ENCODE measurements at regions not wholly inside any gene's neighbourhood (a gene's known extent, or its start where the extent isn't known, plus 50 kb on each side); places are given as distances from the start of the nearest gene placed in this dataset.

- Histone ChIP-seq H3K27me3 (ENCODE audit: control insufficient read depth, insufficient read depth, low read length) (no peaks in the 10 kb centered on the region), H3K36me3 (ENCODE audit: control insufficient read depth, insufficient read depth, low read length) (no peaks in the 10 kb centered on the region), H3K4me1 (ENCODE audit: control insufficient read depth, insufficient read depth, low read length) (no peaks in the 10 kb centered on the region), H3K9me3 (ENCODE audit: control insufficient read depth, low read depth, low read length) (no peaks in the 10 kb centered on the region), H3K4me3 (ENCODE audit: low read length) (no peak overlapping the region), H3K27ac (ENCODE audit: low read length) (no peak overlapping the region)
- no CpG with 5 or more reads among the region's 2 CpGs for WGBS (ENCODE audit: insufficient coverage, low lambda C conversion rate)
- DNase-seq: no peak
Observed at GRCh38 chr5:165242646-165243045, 1737.2 kb downstream of the MAT2B start.

- no peaks in the 10 kb centered on the region for H3K9me3 ChIP-seq (ENCODE audit: control insufficient read depth, low read depth, low read length)
- DNase-seq: no peak
- no peaks in the 10 kb centered on the region for H3K27me3 ChIP-seq (ENCODE audit: control insufficient read depth, insufficient read depth, low read length)
- H3K36me3 ChIP-seq (ENCODE audit: control insufficient read depth, insufficient read depth, low read length): no peaks in the 10 kb centered on the region
- no peak overlapping the region for H3K4me3 ChIP-seq (ENCODE audit: low read length)
- no peak overlapping the region for H3K27ac ChIP-seq (ENCODE audit: low read length)
- WGBS (ENCODE audit: insufficient coverage, low lambda C conversion rate): 100% methylated on average over 1 of the region's 3 CpGs
- no peaks in the 10 kb centered on the region for H3K4me1 ChIP-seq (ENCODE audit: control insufficient read depth, insufficient read depth, low read length)
Observed at GRCh38 chr5:165244407-165244806, 1739.0 kb downstream of the MAT2B start.

DNA sequence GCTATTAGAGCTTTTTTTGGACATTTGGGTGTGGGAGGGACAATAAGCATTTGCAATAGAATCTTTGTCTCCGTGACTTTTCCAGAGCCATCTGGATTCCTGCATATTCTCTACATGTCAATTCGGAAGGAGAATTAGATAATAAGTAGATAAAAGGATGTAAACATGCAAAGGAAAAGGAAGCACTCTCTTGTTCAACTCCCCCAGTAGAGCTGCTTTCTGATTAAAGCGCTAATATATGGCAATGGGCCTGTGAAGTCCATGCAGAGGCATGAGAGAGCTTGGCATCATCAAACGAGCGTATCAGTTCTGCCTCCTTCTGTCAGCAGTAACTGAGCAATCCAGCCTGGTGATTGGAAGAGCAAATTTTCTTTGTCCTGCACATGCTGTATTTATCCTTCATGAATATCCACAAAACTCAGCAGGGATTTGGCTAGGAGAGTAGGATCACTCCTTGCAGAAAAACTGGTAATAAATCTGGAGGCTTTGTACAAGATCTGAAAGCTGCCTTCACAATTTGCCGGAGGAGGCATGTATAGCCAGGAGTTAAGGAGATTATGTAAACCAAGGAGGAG, 1752.9 kb downstream of the MAT2B start:
- peak; percentile 3 to 4 for DNase-seq
- no peak overlapping the region for H3K27ac ChIP-seq (ENCODE audit: low read length)
- no peaks in the 10 kb centered on the region for H3K36me3 ChIP-seq (ENCODE audit: control insufficient read depth, insufficient read depth, low read length)
- H3K4me3 ChIP-seq (ENCODE audit: low read length): no peak overlapping the region
- 65% methylated on average over 2 of the region's 6 CpGs for WGBS (ENCODE audit: insufficient coverage, low lambda C conversion rate)
- H3K9me3 ChIP-seq (ENCODE audit: control insufficient read depth, low read depth, low read length): no peaks in the 10 kb centered on the region
- no peaks in the 10 kb centered on the region for H3K4me1 ChIP-seq (ENCODE audit: control insufficient read depth, insufficient read depth, low read length)
- H3K27me3 ChIP-seq (ENCODE audit: control insufficient read depth, insufficient read depth, low read length): no peaks in the 10 kb centered on the region

- no peak overlapping the region for H3K4me3 ChIP-seq (ENCODE audit: low read length)
- H3K27me3 ChIP-seq (ENCODE audit: control insufficient read depth, insufficient read depth, low read length): no peaks in the 10 kb centered on the region
- no peak overlapping the region for H3K27ac ChIP-seq (ENCODE audit: low read length)
- no peaks in the 10 kb centered on the region for H3K36me3 ChIP-seq (ENCODE audit: control insufficient read depth, insufficient read depth, low read length)
- H3K9me3 ChIP-seq (ENCODE audit: control insufficient read depth, low read depth, low read length): no peaks in the 10 kb centered on the region
- DNase-seq: no peak
- no peaks in the 10 kb centered on the region for H3K4me1 ChIP-seq (ENCODE audit: control insufficient read depth, insufficient read depth, low read length)
Observed at GRCh38 chr5:165260426-165260825, 1755.0 kb downstream of the MAT2B start.

- Histone ChIP-seq H3K4me1 (ENCODE audit: control insufficient read depth, insufficient read depth, low read length) (no peaks in the 10 kb centered on the region), H3K36me3 (ENCODE audit: control insufficient read depth, insufficient read depth, low read length) (no peaks in the 10 kb centered on the region), H3K9me3 (ENCODE audit: control insufficient read depth, low read depth, low read length) (no peaks in the 10 kb centered on the region), H3K4me3 (ENCODE audit: low read length) (no peak overlapping the region), H3K27me3 (ENCODE audit: control insufficient read depth, insufficient read depth, low read length) (no peaks in the 10 kb centered on the region), H3K27ac (ENCODE audit: low read length) (no peak overlapping the region)
- no peak for DNase-seq
- WGBS (ENCODE audit: insufficient coverage, low lambda C conversion rate): 80% methylated on average over 1 of the region's 3 CpGs
Observed at GRCh38 chr5:165263536-165263935, 1758.1 kb downstream of the MAT2B start.

DNA sequence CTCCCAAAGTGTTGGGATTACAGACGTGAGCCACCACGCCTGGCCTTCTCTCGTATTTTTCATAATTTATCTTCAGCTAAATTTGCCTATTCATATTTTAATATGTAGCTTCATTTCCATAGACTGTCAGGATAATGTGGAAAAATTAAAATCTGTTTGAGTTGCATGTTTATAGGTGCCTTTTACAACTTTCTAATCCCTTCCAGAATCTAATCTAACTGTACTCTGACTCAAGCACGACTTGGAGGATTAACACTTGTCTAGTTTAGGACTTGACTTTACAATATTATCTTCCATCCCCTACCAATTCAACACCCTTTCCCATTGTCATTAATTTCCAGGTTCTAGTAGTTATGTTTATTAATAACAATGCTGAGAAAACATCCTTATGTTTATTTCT, 1761.5 kb downstream of the MAT2B start:
- no peak for DNase-seq
- WGBS (ENCODE audit: insufficient coverage, low lambda C conversion rate): 30% methylated on average over 1 of the region's 4 CpGs
- no peak overlapping the region for H3K4me3 ChIP-seq (ENCODE audit: low read length)
- no peak overlapping the region for H3K27ac ChIP-seq (ENCODE audit: low read length)
- no peaks in the 10 kb centered on the region for H3K4me1 ChIP-seq (ENCODE audit: control insufficient read depth, insufficient read depth, low read length)
- no peaks in the 10 kb centered on the region for H3K27me3 ChIP-seq (ENCODE audit: control insufficient read depth, insufficient read depth, low read length)
- H3K9me3 ChIP-seq (ENCODE audit: control insufficient read depth, low read depth, low read length): no peaks in the 10 kb centered on the region
- H3K36me3 ChIP-seq (ENCODE audit: control insufficient read depth, insufficient read depth, low read length): no peaks in the 10 kb centered on the region

- Histone ChIP-seq H3K36me3 (ENCODE audit: control insufficient read depth, insufficient read depth, low read length) (no peaks in the 10 kb centered on the region), H3K9me3 (ENCODE audit: control insufficient read depth, low read depth, low read length) (no peaks in the 10 kb centered on the region), H3K27me3 (ENCODE audit: control insufficient read depth, insufficient read depth, low read length) (no peaks in the 10 kb centered on the region), H3K27ac (ENCODE audit: low read length) (no peak overlapping the region), H3K4me3 (ENCODE audit: low read length) (no peak overlapping the region), H3K4me1 (ENCODE audit: control insufficient read depth, insufficient read depth, low read length) (no peaks in the 10 kb centered on the region)
- no peak for DNase-seq
- WGBS (ENCODE audit: insufficient coverage, low lambda C conversion rate): no CpG with 5 or more reads among the region's 2 CpGs
Observed at GRCh38 chr5:165272436-165272835, 1767.0 kb downstream of the MAT2B start.

DNA sequence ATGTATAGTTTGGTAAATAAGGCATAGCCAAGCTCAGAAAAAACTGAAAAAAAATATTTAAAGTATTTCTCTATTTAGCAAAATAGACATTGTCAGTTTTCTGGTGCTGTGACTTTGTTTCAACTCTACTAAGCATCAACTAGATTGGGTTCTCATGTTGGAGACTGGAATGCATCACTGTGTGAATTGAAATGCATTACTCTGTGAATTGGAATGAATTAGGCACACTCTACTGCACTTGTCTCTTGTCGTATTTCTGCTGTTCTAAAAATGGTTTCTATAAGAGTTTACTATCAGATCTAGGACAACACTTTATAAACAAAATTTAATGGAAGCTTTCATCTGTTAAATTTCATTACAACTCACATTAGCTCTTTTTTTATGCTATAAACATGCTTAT, 1772.2 kb downstream of the MAT2B start:
- no CpG with 5 or more reads among the region's 1 CpG for WGBS (ENCODE audit: insufficient coverage, low lambda C conversion rate)
- no peaks in the 10 kb centered on the region for H3K27me3 ChIP-seq (ENCODE audit: control insufficient read depth, insufficient read depth, low read length)
- no peak overlapping the region for H3K27ac ChIP-seq (ENCODE audit: low read length)
- H3K9me3 ChIP-seq (ENCODE audit: control insufficient read depth, low read depth, low read length): no peaks in the 10 kb centered on the region
- no peaks in the 10 kb centered on the region for H3K36me3 ChIP-seq (ENCODE audit: control insufficient read depth, insufficient read depth, low read length)
- H3K4me1 ChIP-seq (ENCODE audit: control insufficient read depth, insufficient read depth, low read length): no peaks in the 10 kb centered on the region
- H3K4me3 ChIP-seq (ENCODE audit: low read length): no peak overlapping the region
- no peak for DNase-seq

GRCh38 chr5:165282491-165282890, 1777.1 kb downstream of the MAT2B start:
- Histone ChIP-seq H3K27me3 (ENCODE audit: control insufficient read depth, insufficient read depth, low read length) (no peaks in the 10 kb centered on the region), H3K9me3 (ENCODE audit: control insufficient read depth, low read depth, low read length) (no peaks in the 10 kb centered on the region), H3K27ac (ENCODE audit: low read length) (no peak overlapping the region), H3K36me3 (ENCODE audit: control insufficient read depth, insufficient read depth, low read length) (no peaks in the 10 kb centered on the region), H3K4me1 (ENCODE audit: control insufficient read depth, insufficient read depth, low read length) (no peaks in the 10 kb centered on the region), H3K4me3 (ENCODE audit: low read length) (no peak overlapping the region)
- no peak for DNase-seq
- 100% methylated on average over 1 of the region's 1 CpG for WGBS (ENCODE audit: insufficient coverage, low lambda C conversion rate)

DNA sequence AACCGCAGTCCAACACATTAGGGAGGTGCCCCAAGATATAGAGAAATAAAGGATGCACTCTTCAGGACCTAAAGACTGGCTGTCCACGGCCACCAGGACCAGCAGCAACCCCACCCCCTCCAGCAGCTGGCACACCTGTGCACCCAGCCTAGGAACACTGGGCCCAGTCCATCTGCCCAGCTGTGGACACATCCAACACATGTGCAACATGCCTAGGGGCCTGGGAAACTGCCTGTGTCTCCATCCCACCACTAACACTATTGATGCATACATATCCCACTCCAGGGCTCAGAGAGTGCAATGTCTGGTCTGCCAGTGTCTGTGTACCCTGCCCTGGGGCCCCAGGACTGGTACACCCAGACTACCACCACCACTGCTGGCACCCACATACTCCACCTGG, 1781.3 kb downstream of the MAT2B start:
- H3K9me3 ChIP-seq (ENCODE audit: control insufficient read depth, low read depth, low read length): no peaks in the 10 kb centered on the region
- no CpG with 5 or more reads among the region's 2 CpGs for WGBS (ENCODE audit: insufficient coverage, low lambda C conversion rate)

DNA sequence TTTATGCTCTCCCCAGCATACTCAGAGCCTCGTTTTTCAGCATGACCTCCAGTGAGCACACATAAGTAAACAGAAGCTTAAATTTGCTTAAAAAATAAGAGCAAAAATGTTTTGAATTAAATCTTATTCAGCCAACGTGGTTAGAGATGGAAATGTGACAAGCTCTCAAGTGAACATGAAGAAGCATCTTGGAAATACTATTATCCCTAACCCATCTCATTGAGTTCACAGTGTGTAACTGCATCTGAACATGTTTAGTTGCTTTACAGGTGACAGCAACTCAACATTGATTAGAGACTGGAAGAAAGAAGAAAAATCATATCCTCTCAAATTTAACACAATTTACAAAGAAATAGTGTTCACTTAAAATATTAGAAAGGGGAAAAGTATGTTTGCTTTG, 1785.1 kb downstream of the MAT2B start:
- Histone ChIP-seq H3K27ac (ENCODE audit: low read length) (no peak overlapping the region), H3K4me3 (ENCODE audit: low read length) (no peak overlapping the region), H3K9me3 (ENCODE audit: control insufficient read depth, low read depth, low read length) (no peaks in the 10 kb centered on the region), H3K27me3 (ENCODE audit: control insufficient read depth, insufficient read depth, low read length) (no peaks in the 10 kb centered on the region), H3K36me3 (ENCODE audit: control insufficient read depth, insufficient read depth, low read length) (no peaks in the 10 kb centered on the region), H3K4me1 (ENCODE audit: control insufficient read depth, insufficient read depth, low read length) (no peaks in the 10 kb centered on the region)
- WGBS (ENCODE audit: insufficient coverage, low lambda C conversion rate): 60% methylated on average over 2 of the region's 2 CpGs
- no peak for DNase-seq

More for the DNA sequence above, 1781.3 kb downstream of the MAT2B start:
- Histone ChIP-seq H3K4me3 (ENCODE audit: low read length) (no peak overlapping the region), H3K27ac (ENCODE audit: low read length) (no peak overlapping the region), H3K36me3 (ENCODE audit: control insufficient read depth, insufficient read depth, low read length) (no peaks in the 10 kb centered on the region), H3K4me1 (ENCODE audit: control insufficient read depth, insufficient read depth, low read length) (no peaks in the 10 kb centered on the region), H3K27me3 (ENCODE audit: control insufficient read depth, insufficient read depth, low read length) (no peaks in the 10 kb centered on the region)
- no peak for DNase-seq
